ENCODE measurements at regions not wholly inside any gene's neighbourhood (a gene's known extent, or its start where the extent isn't known, plus 50 kb on each side); places are given as distances from the start of the nearest gene placed in this dataset.

DNA sequence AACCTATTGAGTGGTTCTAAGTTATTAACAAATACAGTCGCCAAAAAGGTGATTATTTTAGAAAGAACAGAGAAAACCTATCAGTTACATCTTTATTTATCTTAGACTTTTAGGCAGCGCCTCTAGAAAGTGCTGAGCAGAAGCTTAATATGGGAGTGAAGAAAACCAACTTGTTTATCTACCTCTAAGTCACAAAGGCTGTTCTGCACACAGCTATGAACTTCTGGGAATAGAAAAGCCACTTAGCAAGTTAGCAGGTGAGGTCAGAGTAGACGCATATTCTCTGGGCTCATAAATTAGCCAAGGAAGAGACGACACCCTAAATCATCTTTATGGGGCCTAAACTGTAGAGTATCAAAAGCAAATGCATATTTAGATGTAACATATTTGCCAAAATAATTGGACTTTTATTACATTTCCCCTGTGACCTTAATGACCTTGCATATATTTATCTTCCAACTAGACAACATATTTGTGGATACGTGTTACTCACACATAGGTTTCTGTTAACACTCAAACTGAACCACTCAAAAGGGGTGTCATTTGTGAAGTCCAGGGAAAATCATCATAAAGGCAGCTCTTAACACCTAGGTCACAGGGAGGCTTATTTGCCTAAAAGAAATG lies 267.1 kb downstream of the ADGB start:
- no peak for TF ChIP-seq CTCF (IDR thresholded peaks at IDR 0.05 in 8 of 11, conservative IDR thresholded peaks at IDR 0.05 in 3 of 11)
- TF ChIP-seq POLR2A (IDR thresholded peaks at IDR 0.05) = no peak
- no peak for TF ChIP-seq POLR2AphosphoS5 (IDR thresholded peaks at IDR 0.05)
- Histone ChIP-seq H3K36me3 (no peaks in the 10 kb centered on the region), H3K27me3 (replicated peaks in 1 of 7) (no peaks in the 10 kb centered on the region), H3K27ac (no peak overlapping the region), H3K9me3 (no peaks in the 10 kb centered on the region), H3K4me3 (no peak overlapping the region), H3K4me1 (no peaks in the 10 kb centered on the region)
- 84 to 92% (median 91%) methylated on average over 5 of the region's 5 CpGs for WGBS, 5 donors
- intact Hi-C loops (cut with DNase I; ENCODE audit: low total_unique reads) = loop anchor here (10.0 kb wide), 1 partner anchor 419 kb away; no protein-coding TSS in a partner anchor
- DNase-seq = no peak

GRCh38 chr6:146866731-146867414 lies 268.1 kb downstream of the ADGB start:
- TF ChIP-seq CTCF (IDR thresholded peaks at IDR 0.05 in 8 of 11, conservative IDR thresholded peaks at IDR 0.05 in 3 of 11) = no peak
- TF ChIP-seq POLR2A (IDR thresholded peaks at IDR 0.05) = no peak
- no peak for TF ChIP-seq POLR2AphosphoS5 (IDR thresholded peaks at IDR 0.05)
- H3K36me3 ChIP-seq = no peaks in the 10 kb centered on the region
- no peak overlapping the region for H3K4me3 ChIP-seq
- 92 to 100% (median 94%) methylated on average over 4 of the region's 4 CpGs for WGBS, 5 donors
- H3K27ac ChIP-seq = no peak overlapping the region
- no peaks in the 10 kb centered on the region for H3K4me1 ChIP-seq
- H3K9me3 ChIP-seq = no peaks in the 10 kb centered on the region
- H3K27me3 ChIP-seq (replicated peaks in 1 of 7) = no peaks in the 10 kb centered on the region
- DNase-seq = no peak
- intact Hi-C loops (cut with DNase I; ENCODE audit: low total_unique reads) = loop anchor here (10.0 kb wide), 1 partner anchor 418 kb away; no protein-coding TSS in a partner anchor

DNA sequence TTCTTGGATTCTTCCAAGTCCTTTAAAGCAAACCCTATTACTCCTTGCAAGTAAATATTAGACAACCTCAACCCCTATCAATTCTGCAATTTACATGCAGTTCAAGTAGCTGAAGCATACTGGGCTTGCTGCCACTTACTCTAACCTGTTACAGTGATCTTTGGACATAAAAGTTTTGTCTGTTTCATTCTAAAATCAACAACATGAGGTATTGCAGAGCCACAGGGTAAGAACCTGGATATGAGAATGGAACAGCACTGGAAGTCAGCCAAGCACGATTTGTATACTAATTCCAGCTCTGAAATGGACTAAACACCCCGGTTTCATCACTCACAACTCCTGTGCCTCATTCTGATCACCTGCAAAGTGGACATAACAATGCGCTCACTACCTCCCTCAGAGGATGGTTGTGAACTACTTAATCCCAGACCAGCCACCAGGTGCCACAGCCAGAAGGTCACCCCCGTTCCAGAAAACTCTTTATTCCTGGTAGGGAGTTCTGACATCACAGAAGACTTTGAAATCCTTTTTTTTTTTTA lies 270.0 kb downstream of the ADGB start:
- Histone ChIP-seq H3K27ac (no peak overlapping the region), H3K27me3 (replicated peaks in 1 of 7) (no peaks in the 10 kb centered on the region), H3K36me3 (no peaks in the 10 kb centered on the region), H3K9me3 (no peaks in the 10 kb centered on the region), H3K4me3 (no peak overlapping the region), H3K4me1 (no peaks in the 10 kb centered on the region)
- DNase-seq = no peak
- WGBS, 5 donors = 87 to 95% (median 91%) methylated on average over 4 of the region's 4 CpGs
- intact Hi-C loops (cut with DNase I; ENCODE audit: low total_unique reads) = loop anchor here (10.0 kb wide), 1 partner anchor 416 kb away; no protein-coding TSS in a partner anchor
- TF ChIP-seq CTCF (IDR thresholded peaks at IDR 0.05 in 8 of 11, conservative IDR thresholded peaks at IDR 0.05 in 3 of 11) = no peak
- no peak for TF ChIP-seq POLR2A (IDR thresholded peaks at IDR 0.05)
- TF ChIP-seq POLR2AphosphoS5 (IDR thresholded peaks at IDR 0.05) = no peak

GRCh38 chr6:146870760-146871159 lies 272.0 kb downstream of the ADGB start:
- TF ChIP-seq POLR2A (IDR thresholded peaks at IDR 0.05) (no peak), CTCF (IDR thresholded peaks at IDR 0.05 in 8 of 11, conservative IDR thresholded peaks at IDR 0.05 in 3 of 11) (no peak), POLR2AphosphoS5 (IDR thresholded peaks at IDR 0.05) (no peak)
- H3K4me3 ChIP-seq = no peak overlapping the region
- no peaks in the 10 kb centered on the region for H3K36me3 ChIP-seq
- intact Hi-C loops (cut with DNase I; ENCODE audit: low total_unique reads) = no loop called here
- no peaks in the 10 kb centered on the region for H3K9me3 ChIP-seq
- DNase-seq = no peak
- H3K27me3 ChIP-seq (replicated peaks in 1 of 7) = no peaks in the 10 kb centered on the region
- H3K4me1 ChIP-seq = peaks cover 0 to 4% (median 1%) of the 10 kb centered on the region in 6 donors
- H3K27ac ChIP-seq = no peak overlapping the region
- 54 to 64% (median 58%) methylated on average over 3 of the region's 3 CpGs for WGBS, 5 donors

Data from spleen (tissue), 11 donors.